K562 (cell line): ENCODE measurements at regions not wholly inside any gene's neighbourhood (a gene's known extent, or its start where the extent isn't known, plus 50 kb on each side); places are given as distances from the start of the nearest gene placed in this dataset.

Experiments used
- NFYB ChIP-seq: IDR thresholded peaks from 2 replicates; pipeline ENCODE4 v1.6.1; 2011; ENCODE audit warnings: mild to moderate bottlenecking, moderate library complexity; ENCODE audit not compliant: insufficient read length; ENCODE audit errors: extremely low read depth
- NONO ChIP-seq, 2 experiments: fragments of 200-400 bp in 1 of 2; fragments of 450-650 bp in 1 of 2; formaldehyde crosslinking in 1 of 2; IDR thresholded peaks; 2 replicates each; pipeline ENCODE4 v1.6.1; 2017; ENCODE audit warnings: low read depth in 2 of 2, mild to moderate bottlenecking in 2 of 2, moderate library complexity in 2 of 2, low read length in 1 of 2
- SMC3 ChIP-seq: conservative IDR thresholded peaks from 2 replicates; pipeline ENCODE4 v1.6.1; 2011; ENCODE audit warnings: low read depth, low read length, improper control_type of control experiment; ENCODE audit not compliant: insufficient read depth
- ZC3H11A ChIP-seq: IDR thresholded peaks from 2 replicates; pipeline ENCODE4 v1.6.1; 2012; ENCODE audit warnings: low read depth, low read length, improper control_type of control experiment
- ZNF586 ChIP-seq: fragments of 450-650 bp; formaldehyde crosslinking; conservative IDR thresholded peaks from 2 replicates; pipeline ENCODE4 v1.4.0; 2020; ENCODE audit warnings: mild to moderate bottlenecking, moderate library complexity

DNA sequence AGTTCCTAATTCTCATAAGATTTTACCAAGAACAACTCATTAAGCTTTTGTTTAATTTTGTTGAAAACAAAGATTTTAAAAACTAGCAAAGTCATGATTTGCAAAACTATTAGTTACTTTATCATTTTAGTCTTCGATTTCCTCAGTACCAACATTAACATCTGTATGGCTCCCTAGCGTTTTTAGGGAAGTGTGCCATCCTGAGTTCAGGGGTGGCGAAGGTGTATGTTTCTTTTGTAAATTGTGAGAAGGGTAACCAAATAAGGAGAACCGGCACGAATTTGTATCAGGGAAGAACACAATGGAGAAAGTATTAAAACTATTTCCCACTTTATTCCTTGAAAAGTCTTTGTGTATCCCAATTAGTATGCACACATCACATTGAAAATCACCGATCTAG is 419.9 kb downstream of the DSC3 start:
- TF ChIP-seq SMC3 (no peak), ZNF586 (CRISPR knock-in tag) (no peak), NFYB (no peak), ZC3H11A (no peak), NONO (IDR thresholded peaks at IDR 0.05; ENCODE audit: low read depth in 2 of 2, low read length in 1 of 2) (no peak)
